Uterus (tissue), 2 donors: ENCODE measurements at regions not wholly inside any gene's neighbourhood (a gene's known extent, or its start where the extent isn't known, plus 50 kb on each side); places are given as distances from the start of the nearest gene placed in this dataset.

Experiments used
- CTCF ChIP-seq, 4 experiments: fragments of 200-600 bp in 2 of 4; fragments of 450-650 bp in 2 of 4; sonication (generic) in 2 of 4; IDR thresholded peaks; one replicate each; pipeline ENCODE4 v1.5.1; 2016 to 2019; ENCODE audit warnings: antibody characterized with exemption in 4 of 4, mild to moderate bottlenecking in 2 of 4, moderate library complexity in 1 of 4
- POLR2A ChIP-seq, 2 donors: fragments of 450-650 bp; IDR thresholded peaks; one replicate each; pipeline ENCODE4 v1.6.1; 2016; ENCODE audit warnings: antibody characterized with exemption in 2 of 2, mild to moderate bottlenecking in 1 of 2, moderate library complexity in 1 of 2

DNA sequence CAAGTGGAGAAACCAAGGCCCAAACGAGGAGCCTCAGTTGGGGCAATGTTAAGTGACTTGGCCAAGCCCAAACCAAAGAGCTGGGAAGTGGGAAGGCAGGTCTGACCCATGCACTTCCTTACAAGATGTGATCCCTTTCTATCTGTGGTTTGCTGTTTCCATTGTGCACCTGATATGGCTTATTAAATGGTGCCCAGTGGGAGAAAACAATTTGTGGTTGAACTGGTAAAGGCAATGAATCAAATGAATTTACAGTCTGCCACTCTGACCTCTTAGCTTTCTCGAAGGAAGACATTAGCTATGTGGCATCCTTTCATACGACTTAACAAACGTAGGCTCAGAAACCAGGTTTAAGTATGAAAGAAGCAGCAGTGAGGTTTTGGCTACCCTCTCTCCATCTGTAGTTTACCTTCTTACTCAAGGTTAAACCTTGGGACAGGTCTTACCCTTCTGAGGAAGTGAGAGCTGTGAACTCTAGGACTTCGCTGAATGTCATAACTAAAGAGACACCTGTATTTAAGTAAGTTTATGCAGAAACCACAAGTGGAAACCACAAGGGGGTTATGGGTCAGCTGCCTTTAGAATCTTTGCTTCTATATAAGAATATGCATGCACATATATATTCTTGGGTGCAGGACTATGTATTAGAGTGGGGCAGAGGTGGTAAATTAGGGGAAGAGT, 100.5 kb upstream of the SPATA31D4 start:
- TF ChIP-seq CTCF (IDR thresholded peaks at IDR 0.05) (no peak), POLR2A (IDR thresholded peaks at IDR 0.05) (no peak)
